Left renal pelvis (tissue), 4 donors: ENCODE measurements at regions not wholly inside any gene's neighbourhood (a gene's known extent, or its start where the extent isn't known, plus 50 kb on each side); places are given as distances from the start of the nearest gene placed in this dataset.

Experiments used
- DNase-seq, 4 donors: peaks; one replicate each; pipeline ENCODE4 v3.0.0-alpha.2; 2013; ENCODE audit warnings: low read depth in 4 of 4, low spot score in 3 of 4

GRCh38 chr13:53342623-53343360 is 314.2 kb downstream of the OLFM4 start:
- no peak for DNase-seq

GRCh38 chr13:53343361-53343744 is 314.7 kb downstream of the OLFM4 start:
- DNase-seq = no peak

- peak in 2 of 4 donors; percentile 3 to 15 for DNase-seq
Measured at GRCh38 chr13:53351021-53351420, 322.4 kb downstream of the OLFM4 start.

- DNase-seq = no peak
Measured at GRCh38 chr13:53357582-53357981, 329.0 kb downstream of the OLFM4 start.

GRCh38 chr13:53368948-53369347 is 340.3 kb downstream of the OLFM4 start:
- DNase-seq = no peak

GRCh38 chr13:53379485-53379884 is 350.9 kb downstream of the OLFM4 start:
- no peak for DNase-seq

- no peak for DNase-seq
Measured at GRCh38 chr13:53382008-53382407, 353.4 kb downstream of the OLFM4 start.

- DNase-seq = no peak
Measured at GRCh38 chr13:53398051-53398450, 369.4 kb downstream of the OLFM4 start.

- DNase-seq = no peak
Measured at GRCh38 chr13:53405616-53406015, 377.0 kb downstream of the OLFM4 start.

- DNase-seq = no peak
Measured at GRCh38 chr13:53408306-53408705, 379.7 kb downstream of the OLFM4 start.

- no peak for DNase-seq
Measured at GRCh38 chr13:53408847-53409568, 380.4 kb downstream of the OLFM4 start.

- no peak for DNase-seq
Measured at GRCh38 chr13:53411463-53411862, 382.9 kb downstream of the OLFM4 start.

GRCh38 chr13:53415135-53415534 is 386.5 kb downstream of the OLFM4 start:
- no peak for DNase-seq

- DNase-seq = no peak
Measured at GRCh38 chr13:53417601-53418000, 389.0 kb downstream of the OLFM4 start.

GRCh38 chr13:53422415-53422814 is 393.8 kb downstream of the OLFM4 start:
- DNase-seq = no peak

- no peak for DNase-seq
Measured at GRCh38 chr13:53436396-53436795, 407.8 kb downstream of the OLFM4 start.

GRCh38 chr13:53439439-53440225 is 411.0 kb downstream of the OLFM4 start:
- DNase-seq = no peak

- DNase-seq = no peak
Measured at GRCh38 chr13:53442979-53443378, 414.4 kb downstream of the OLFM4 start.

- DNase-seq = no peak
Measured at GRCh38 chr13:53445686-53446085, 417.1 kb downstream of the OLFM4 start.

GRCh38 chr13:53447456-53447855 is 418.8 kb downstream of the OLFM4 start:
- DNase-seq = no peak

- peak in 1 of 4 donors; percentile 19 for DNase-seq
Measured at GRCh38 chr13:53447863-53448262, 419.2 kb downstream of the OLFM4 start.
